ENCODE measurements at regions not wholly inside any gene's neighbourhood (a gene's known extent, or its start where the extent isn't known, plus 50 kb on each side); places are given as distances from the start of the nearest gene placed in this dataset.

- no peak for DNase-seq
Measured at GRCh38 chr2:52220393-52220792, 1188.5 kb upstream of the NRXN1 start.

GRCh38 chr2:52210611-52211010 is 1178.7 kb upstream of the NRXN1 start:
- no peak for DNase-seq

GRCh38 chr2:52210161-52210560 is 1178.2 kb upstream of the NRXN1 start:
- DNase-seq = no peak

- DNase-seq = no peak
Measured at GRCh38 chr2:52194342-52194741, 1162.4 kb upstream of the NRXN1 start.

- no peak for DNase-seq
Measured at GRCh38 chr2:52193804-52194203, 1161.9 kb upstream of the NRXN1 start.

- no peak for DNase-seq
Measured at GRCh38 chr2:52192656-52193055, 1160.7 kb upstream of the NRXN1 start.

GRCh38 chr2:52181080-52181479 is 1149.1 kb upstream of the NRXN1 start:
- no peak for DNase-seq

- DNase-seq = no peak
Measured at GRCh38 chr2:52178845-52179244, 1146.9 kb upstream of the NRXN1 start.

- DNase-seq = no peak
Measured at GRCh38 chr2:52145005-52145404, 1113.1 kb upstream of the NRXN1 start.

- DNase-seq = no peak
Measured at GRCh38 chr2:52144590-52144989, 1112.7 kb upstream of the NRXN1 start.

GRCh38 chr2:52141076-52141475 is 1109.1 kb upstream of the NRXN1 start:
- DNase-seq = no peak

- DNase-seq = no peak
Measured at GRCh38 chr2:52139241-52139640, 1107.3 kb upstream of the NRXN1 start.

GRCh38 chr2:52135235-52135634 is 1103.3 kb upstream of the NRXN1 start:
- no peak for DNase-seq

GRCh38 chr2:52128081-52128480 is 1096.1 kb upstream of the NRXN1 start:
- DNase-seq = no peak

- DNase-seq = no peak
Measured at GRCh38 chr2:52127527-52127926, 1095.6 kb upstream of the NRXN1 start.

GRCh38 chr2:52117299-52117698 is 1085.4 kb upstream of the NRXN1 start:
- DNase-seq = no peak

GRCh38 chr2:52115750-52116149 is 1083.8 kb upstream of the NRXN1 start:
- no peak for DNase-seq

- no peak for DNase-seq
Measured at GRCh38 chr2:52113338-52113737, 1081.4 kb upstream of the NRXN1 start.

- DNase-seq = no peak
Measured at GRCh38 chr2:52112141-52112540, 1080.2 kb upstream of the NRXN1 start.

- no peak for DNase-seq
Measured at GRCh38 chr2:52107124-52107523, 1075.2 kb upstream of the NRXN1 start.

GRCh38 chr2:52097071-52097470 is 1065.1 kb upstream of the NRXN1 start:
- DNase-seq = no peak

- no peak for DNase-seq
Measured at GRCh38 chr2:52084759-52085158, 1052.8 kb upstream of the NRXN1 start.

GRCh38 chr2:52083214-52083613 is 1051.3 kb upstream of the NRXN1 start:
- DNase-seq = no peak

GRCh38 chr2:52082646-52083045 is 1050.7 kb upstream of the NRXN1 start:
- DNase-seq = no peak

GRCh38 chr2:52079602-52080001 is 1047.7 kb upstream of the NRXN1 start:
- no peak for DNase-seq

- no peak for DNase-seq
Measured at GRCh38 chr2:52077159-52077558, 1045.2 kb upstream of the NRXN1 start.

All from right hindlimb (tissue), 1 donor.